ENCODE measurements at regions not wholly inside any gene's neighbourhood (a gene's known extent, or its start where the extent isn't known, plus 50 kb on each side); places are given as distances from the start of the nearest gene placed in this dataset.

- no peak for DNase-seq (ENCODE audit: low read depth)
Measured at GRCh38 chr12:124411953-124412645, 117.2 kb downstream of the RFLNA start.

DNA sequence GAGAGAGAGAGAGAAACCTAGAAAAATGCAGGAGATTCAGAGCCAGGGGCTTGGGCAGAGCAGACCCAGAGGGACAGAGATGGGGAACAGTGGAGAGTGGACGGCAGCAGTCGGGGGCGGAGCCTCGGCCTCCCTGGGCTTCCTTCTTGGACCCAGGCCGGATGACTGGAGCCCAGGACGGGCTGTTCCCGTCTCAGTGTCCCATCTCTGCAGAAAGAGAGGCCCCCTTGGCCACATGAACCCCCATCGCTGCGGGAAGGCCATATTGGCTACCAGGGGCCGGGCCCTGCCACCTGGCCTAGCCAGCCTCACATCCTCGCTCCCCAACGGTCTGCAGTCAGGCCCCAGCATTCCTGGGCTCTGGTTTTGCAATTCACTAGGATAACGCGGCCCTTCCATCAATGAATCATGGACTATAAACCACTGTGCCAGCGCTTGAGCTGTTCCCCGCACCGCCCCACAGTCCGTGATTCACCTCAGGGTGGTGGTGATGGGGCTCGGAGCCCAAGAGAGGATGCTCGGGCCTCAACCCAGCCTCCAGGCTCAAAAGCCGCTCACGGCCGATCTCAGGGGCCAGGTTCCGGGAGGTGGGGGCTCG, 116.5 kb downstream of the RFLNA start:
- DNase-seq (ENCODE audit: low read depth) = no peak

GRCh38 chr12:124410354-124411175, 115.7 kb downstream of the RFLNA start:
- DNase-seq (ENCODE audit: low read depth) = no peak

GRCh38 chr12:124408822-124409517, 114.1 kb downstream of the RFLNA start:
- DNase-seq (ENCODE audit: low read depth) = no peak

GRCh38 chr12:124407074-124407473, 112.2 kb downstream of the RFLNA start:
- DNase-seq (ENCODE audit: low read depth) = no peak

GRCh38 chr12:124406043-124406442, 111.2 kb downstream of the RFLNA start:
- no peak for DNase-seq (ENCODE audit: low read depth)

- DNase-seq (ENCODE audit: low read depth) = no peak
Measured at GRCh38 chr12:124405592-124405991, 110.7 kb downstream of the RFLNA start.

DNA sequence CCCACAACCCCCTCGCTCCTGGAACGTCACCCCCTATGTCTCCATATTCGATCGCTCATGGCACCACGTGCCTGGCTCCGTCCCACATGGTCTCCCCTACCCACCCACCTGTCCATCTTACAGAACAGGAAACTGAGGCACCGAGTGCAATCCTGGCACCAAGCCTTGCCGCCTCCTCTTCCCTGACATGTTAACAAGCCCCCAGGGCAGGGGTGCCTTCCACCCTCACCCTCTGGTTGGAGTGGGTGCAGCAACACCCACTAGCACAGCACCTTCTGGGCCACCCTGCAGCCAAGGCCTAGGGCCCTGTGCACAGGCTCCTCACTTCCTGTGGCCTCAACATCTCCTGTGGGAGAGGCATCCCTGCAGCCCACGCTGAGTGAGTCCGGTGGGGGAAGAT, 110.3 kb downstream of the RFLNA start:
- no peak for DNase-seq (ENCODE audit: low read depth)

DNA sequence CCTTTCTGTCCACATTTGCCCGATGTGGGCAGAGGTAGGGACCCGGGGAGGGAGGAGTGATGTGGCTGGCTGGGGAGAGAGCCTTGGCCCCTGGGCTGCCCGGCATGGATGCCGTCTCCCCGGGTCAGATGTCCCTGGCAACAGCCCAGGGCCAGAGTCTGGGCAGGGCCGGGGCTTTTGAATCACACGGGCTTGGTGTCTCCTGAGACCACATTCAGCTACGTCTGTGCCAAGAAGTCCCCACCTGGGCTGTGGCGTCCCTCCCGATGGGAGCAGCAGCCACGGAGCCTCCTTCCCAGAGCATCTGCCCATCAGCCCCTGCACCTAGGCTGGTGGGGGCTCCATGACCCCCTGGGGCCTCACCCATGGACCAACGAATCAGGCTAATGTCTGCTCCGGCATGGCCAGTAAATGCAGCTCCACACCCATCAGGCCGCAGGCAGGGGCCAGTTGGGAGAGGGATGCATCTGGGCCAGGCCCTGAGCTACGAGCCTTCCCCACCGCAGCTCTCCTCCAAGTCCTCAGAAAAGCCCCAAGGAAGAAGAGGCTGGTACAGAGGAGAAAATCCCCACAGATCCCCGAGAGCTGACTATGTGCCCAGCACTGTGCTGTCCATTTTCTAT, 109.4 kb downstream of the RFLNA start:
- no peak for DNase-seq (ENCODE audit: low read depth)

DNA sequence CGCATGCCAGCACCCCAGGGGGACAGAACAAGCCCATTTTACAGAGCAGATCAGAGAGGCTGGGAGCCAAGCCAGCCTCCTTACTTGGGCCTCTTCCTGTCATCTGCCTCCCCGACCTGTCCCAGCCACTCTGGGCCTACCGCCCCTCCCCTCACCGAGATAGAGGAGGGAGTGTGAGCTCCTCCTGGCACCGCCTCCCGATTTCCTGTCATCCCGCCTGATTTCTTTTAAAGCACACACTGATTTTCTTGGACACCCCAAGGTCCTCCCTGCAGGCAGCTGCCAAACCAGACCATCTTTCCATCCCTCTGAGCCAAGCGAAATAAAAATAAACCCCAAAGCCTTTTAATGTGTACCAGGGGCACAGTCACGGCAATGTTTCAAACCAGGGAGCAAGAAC, 108.4 kb downstream of the RFLNA start:
- DNase-seq (ENCODE audit: low read depth) = no peak

- no peak for DNase-seq (ENCODE audit: low read depth)
Measured at GRCh38 chr12:124402248-124403066, 107.6 kb downstream of the RFLNA start.

DNA sequence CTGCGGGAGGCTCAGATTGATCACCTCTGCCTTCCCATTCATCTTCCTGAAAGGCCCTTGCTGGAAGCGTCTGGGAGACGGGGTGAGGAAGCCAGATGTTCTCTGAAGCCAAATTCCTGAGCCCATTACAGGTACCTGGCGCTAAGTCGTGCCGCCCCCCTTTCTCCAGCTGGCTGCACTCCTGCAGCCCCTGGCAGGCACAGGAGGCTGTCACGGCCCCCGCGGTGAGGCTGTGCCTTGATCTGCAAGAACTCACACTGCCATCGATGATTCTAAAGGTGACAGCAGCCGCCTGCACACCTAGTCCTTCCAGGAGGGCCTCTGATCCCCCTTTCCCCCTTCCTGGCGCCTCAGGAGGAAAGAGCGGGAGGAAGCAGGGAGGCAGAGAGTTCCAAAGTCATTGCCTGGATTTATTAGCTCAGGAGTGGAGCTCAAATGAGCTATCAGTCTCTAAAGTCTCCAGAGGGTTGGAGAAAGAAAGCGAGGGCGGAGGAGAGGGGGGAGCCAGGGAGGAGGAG, 106.9 kb downstream of the RFLNA start:
- no peak for DNase-seq (ENCODE audit: low read depth)

GRCh38 chr12:124400124-124400523, 105.2 kb downstream of the RFLNA start:
- DNase-seq (ENCODE audit: low read depth) = no peak

- DNase-seq (ENCODE audit: low read depth) = peak; percentile 22
Measured at GRCh38 chr12:124399622-124400021, 104.7 kb downstream of the RFLNA start.

GRCh38 chr12:124398578-124399227, 103.8 kb downstream of the RFLNA start:
- DNase-seq (ENCODE audit: low read depth) = no peak

- DNase-seq (ENCODE audit: low read depth) = no peak
Measured at GRCh38 chr12:124397807-124398577, 103.1 kb downstream of the RFLNA start.

DNA sequence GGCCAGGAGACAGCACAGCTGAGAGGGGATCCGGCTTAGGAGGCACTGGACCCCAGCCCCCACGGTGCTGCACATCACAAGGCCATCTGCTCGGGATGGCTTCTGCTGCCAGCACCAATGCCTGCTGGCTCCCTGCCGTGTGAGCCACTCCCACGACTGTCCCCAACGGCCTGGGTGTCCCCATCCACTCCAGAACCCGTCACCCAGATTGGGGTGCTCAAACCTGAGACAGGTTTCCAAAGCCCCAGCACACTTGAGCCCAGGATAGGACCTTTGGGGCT, 102.4 kb downstream of the RFLNA start:
- DNase-seq (ENCODE audit: low read depth) = no peak

GRCh38 chr12:124396544-124397398, 101.9 kb downstream of the RFLNA start:
- no peak for DNase-seq (ENCODE audit: low read depth)

- no peak for DNase-seq (ENCODE audit: low read depth)
Measured at GRCh38 chr12:124395986-124396385, 101.1 kb downstream of the RFLNA start.
